ENCODE measurements at regions not wholly inside any gene's neighbourhood (a gene's known extent, or its start where the extent isn't known, plus 50 kb on each side); places are given as distances from the start of the nearest gene placed in this dataset.

- TF ChIP-seq YY1 (IDR thresholded peaks at IDR 0.05; ENCODE audit: insufficient read depth, insufficient read length) (no peak), SUZ12 (IDR thresholded peaks at IDR 0.05; ENCODE audit: extremely low read depth, insufficient read depth, insufficient read length) (no peak), ZNF274 (IDR thresholded peaks at IDR 0.05; ENCODE audit: low read depth, low read length) (no peak)
Observed at GRCh38 chr2:4094743-4095142, 391.4 kb downstream of the DCDC2C start.
